WTC11 (cell line): ENCODE measurements at regions not wholly inside any gene's neighbourhood (a gene's known extent, or its start where the extent isn't known, plus 50 kb on each side); places are given as distances from the start of the nearest gene placed in this dataset.

Experiments
- ATAC-seq: fragments of 200-7000 bp; cut with Tn5 transposase; 2 replicates; pipeline ENCODE4 v1.10.0; 2021; ENCODE audit warnings: mild to moderate bottlenecking, moderate library complexity
- CTCF ChIA-PET: fragments of 300-600 bp; sonication (Branson Sonifier 250); formaldehyde crosslinking; loops from one replicate; lab custom pipeline; 2021; ENCODE audit warnings: antibody characterized with exemption; lab: Charles Lee
- POLR2A ChIA-PET: fragments of 350-600 bp; sonication (Branson Sonifier 250); formaldehyde crosslinking; loops from one replicate; lab custom pipeline; 2021; ENCODE audit warnings: antibody characterized with exemption; lab: Charles Lee
- DNase-seq: peaks from one replicate; pipeline ENCODE4 v3.0.0; 2021; ENCODE audit warnings: low spot score
- H3K27ac Mint-ChIP-seq: 2 replicates; pipeline ENCODE4 v1.8.0; 2021; ENCODE audit warnings: mixed read lengths
- H3K27me3 Mint-ChIP-seq: 2 replicates; pipeline ENCODE4 v1.8.0; 2021; ENCODE audit warnings: low read depth, mild to moderate bottlenecking, moderate library complexity, mixed read lengths
- H3K36me3 Mint-ChIP-seq: 2 replicates; pipeline ENCODE4 v1.8.0; 2021; ENCODE audit warnings: mixed read lengths
- H3K4me1 Mint-ChIP-seq: 2 replicates; pipeline ENCODE4 v1.8.0; 2022; ENCODE audit warnings: mixed read lengths
- H3K4me3 Mint-ChIP-seq: 2 replicates; pipeline ENCODE4 v1.8.0; 2021; ENCODE audit warnings: mild to moderate bottlenecking, moderate library complexity, mixed read lengths
- H3K9me3 Mint-ChIP-seq: 2 replicates; pipeline ENCODE4 v1.8.0; 2021; ENCODE audit warnings: mixed read lengths
- CREB1 ChIP-seq: sonication (generic); formaldehyde crosslinking; IDR thresholded peaks from 2 replicates; pipeline ENCODE4 v1.8.0; 2023; ENCODE audit warnings: mild to moderate bottlenecking, missing genetic modification reagents
- E2F4 ChIP-seq: sonication (generic); formaldehyde crosslinking; IDR thresholded peaks from 2 replicates; pipeline ENCODE4 v1.8.1; 2022; ENCODE audit warnings: low read depth, mild to moderate bottlenecking, moderate library complexity, missing genetic modification reagents, borderline replicate concordance
- ESRRA ChIP-seq: sonication (generic); formaldehyde crosslinking; IDR thresholded peaks from 2 replicates; pipeline ENCODE4 v1.8.1; 2022; ENCODE audit warnings: mild to moderate bottlenecking, missing genetic modification reagents, borderline replicate concordance
- ETV6 ChIP-seq: sonication (generic); formaldehyde crosslinking; IDR thresholded peaks from 2 replicates; pipeline ENCODE4 v1.8.1; 2022; ENCODE audit warnings: mild to moderate bottlenecking, missing genetic modification reagents
- IRF2 ChIP-seq: sonication (generic); formaldehyde crosslinking; IDR thresholded peaks from 2 replicates; pipeline ENCODE4 v1.8.0; 2022; ENCODE audit warnings: low read depth, missing genetic modification reagents, borderline replicate concordance
- JUN ChIP-seq: sonication (generic); formaldehyde crosslinking; IDR thresholded peaks from 2 replicates; pipeline ENCODE4 v1.8.0; 2023; ENCODE audit warnings: mild to moderate bottlenecking, missing genetic modification reagents
- MLX ChIP-seq: sonication (generic); formaldehyde crosslinking; IDR thresholded peaks from 2 replicates; pipeline ENCODE4 v1.8.1; 2023; ENCODE audit warnings: mild to moderate bottlenecking, missing genetic modification reagents, moderate library complexity
- NFATC4 ChIP-seq: fragments of 250-450 bp; sonication (Bioruptor Pico); IDR thresholded peaks from 2 replicates; pipeline ENCODE4 v1.9.0; 2021; ENCODE audit warnings: mild to moderate bottlenecking
- NFYB ChIP-seq: sonication (generic); formaldehyde crosslinking; conservative IDR thresholded peaks from 2 replicates; pipeline ENCODE4 v1.8.0; 2022; ENCODE audit warnings: low read depth, missing genetic modification reagents
- NR1H2 ChIP-seq: sonication (generic); formaldehyde crosslinking; IDR thresholded peaks from 2 replicates; pipeline ENCODE4 v1.9.0; 2021; ENCODE audit warnings: mild to moderate bottlenecking, moderate library complexity, missing genetic modification reagents
- PREB ChIP-seq: sonication (generic); formaldehyde crosslinking; IDR thresholded peaks from 2 replicates; pipeline ENCODE4 v1.8.1; 2022; ENCODE audit warnings: mild to moderate bottlenecking, missing genetic modification reagents, moderate library complexity, borderline replicate concordance
- RELA ChIP-seq: sonication (generic); formaldehyde crosslinking; IDR thresholded peaks from 2 replicates; pipeline ENCODE4 v1.8.1; 2022; ENCODE audit warnings: missing genetic modification reagents, mild to moderate bottlenecking, borderline replicate concordance
- SMAD4 ChIP-seq: sonication (generic); formaldehyde crosslinking; IDR thresholded peaks from 2 replicates; pipeline ENCODE4 v1.8.0; 2022; ENCODE audit warnings: mild to moderate bottlenecking, missing genetic modification reagents
- TEAD4 ChIP-seq: sonication (generic); formaldehyde crosslinking; IDR thresholded peaks from 2 replicates; pipeline ENCODE4 v1.8.0; 2022; ENCODE audit warnings: mild to moderate bottlenecking, missing genetic modification reagents
- ZBTB21 ChIP-seq: sonication (generic); formaldehyde crosslinking; IDR thresholded peaks from 2 replicates; pipeline ENCODE4 v1.8.1; 2023; ENCODE audit warnings: mild to moderate bottlenecking, missing genetic modification reagents, borderline replicate concordance
- ZNF121 ChIP-seq: sonication (generic); formaldehyde crosslinking; IDR thresholded peaks from 2 replicates; pipeline ENCODE4 v1.8.0; 2023; ENCODE audit warnings: missing genetic modification reagents
- ZNF396 ChIP-seq: fragments of 250-450 bp; sonication (Bioruptor Pico); IDR thresholded peaks from 2 replicates; pipeline ENCODE4 v1.8.0; 2021; ENCODE audit warnings: mild to moderate bottlenecking, moderate library complexity, borderline replicate concordance
- ZNF416 ChIP-seq: fragments of 250-450 bp; sonication (Bioruptor Pico); IDR thresholded peaks from 2 replicates; pipeline ENCODE4 v1.9.0; 2021; ENCODE audit warnings: mild to moderate bottlenecking, inconsistent platforms
- ZNF425 ChIP-seq: fragments of 250-450 bp; sonication (Bioruptor Pico); conservative IDR thresholded peaks from 2 replicates; pipeline ENCODE4 v1.9.0; 2021; ENCODE audit warnings: mild to moderate bottlenecking
- ZNF532 ChIP-seq: fragments of 250-450 bp; sonication (Bioruptor Pico); IDR thresholded peaks from 2 replicates; pipeline ENCODE4 v1.9.0; 2021; ENCODE audit warnings: mild to moderate bottlenecking, borderline replicate concordance

- TF ChIP-seq ZNF425 (CRISPR knock-in tag) (no peak), NFYB (CRISPR knock-in tag) (no peak), ETV6 (CRISPR knock-in tag) (no peak), RELA (CRISPR knock-in tag) (no peak), E2F4 (CRISPR knock-in tag) (no peak), SMAD4 (no peak), TEAD4 (CRISPR knock-in tag) (no peak), CREB1 (CRISPR knock-in tag) (no peak), MLX (CRISPR knock-in tag) (no peak), ESRRA (no peak), IRF2 (CRISPR knock-in tag) (no peak), ZBTB21 (CRISPR knock-in tag) (no peak)
- TF ChIP-seq, all 79 proteins: peak for 0
Measured at GRCh38 chr10:25818751-25819150, 115.3 kb upstream of the MYO3A start (continued).

GRCh38 chr10:25820472-25820871 lies 113.6 kb upstream of the MYO3A start:
- no peak for ATAC-seq
- POLR2A ChIA-PET: no interaction called here
- H3K4me3 Mint-ChIP-seq: no peak overlapping the region
- CTCF ChIA-PET: interaction anchor here (0.9 kb wide), 1 partner anchor 71 kb away, joined by 3 read pairs; no protein-coding TSS in a partner anchor
- peaks cover 33% of the 10 kb centered on the region for H3K4me1 Mint-ChIP-seq
- no peak for DNase-seq
- TF ChIP-seq CREB1 (CRISPR knock-in tag): no peak
- TF ChIP-seq ZNF396 (CRISPR knock-in tag): no peak
- TF ChIP-seq JUN (CRISPR knock-in tag): no peak
- no peak for TF ChIP-seq NR1H2 (CRISPR knock-in tag)
- TF ChIP-seq ZNF416 (CRISPR knock-in tag): no peak
- TF ChIP-seq ZNF121 (CRISPR knock-in tag): no peak
- no peak for TF ChIP-seq IRF2 (CRISPR knock-in tag)
- TF ChIP-seq ZNF532 (CRISPR knock-in tag): no peak
- no peak for TF ChIP-seq NFATC4 (CRISPR knock-in tag)
- TF ChIP-seq PREB (CRISPR knock-in tag): no peak
- H3K27ac Mint-ChIP-seq: no peak overlapping the region
- peaks cover 5% of the 10 kb centered on the region; the same call in 1 of the 2 replicates for H3K9me3 Mint-ChIP-seq
- H3K36me3 Mint-ChIP-seq: peaks cover 2% of the 10 kb centered on the region; the same call in 1 of the 2 replicates
- H3K27me3 Mint-ChIP-seq: no peaks in the 10 kb centered on the region
